ENCODE measurements at regions not wholly inside any gene's neighbourhood (a gene's known extent, or its start where the extent isn't known, plus 50 kb on each side); places are given as distances from the start of the nearest gene placed in this dataset.

- no peak for DNase-seq (ENCODE audit: low read depth in 2 of 2)
Measured at GRCh38 chr22:23522623-23523251, 57.4 kb downstream of the IGLL1 start.

GRCh38 chr22:23521441-23522113 lies 58.5 kb downstream of the IGLL1 start:
- DNase-seq (ENCODE audit: low read depth in 2 of 2): peak; percentile 55 to 72

- DNase-seq (ENCODE audit: low read depth in 2 of 2): no peak
Measured at GRCh38 chr22:23520863-23521440, 59.1 kb downstream of the IGLL1 start.

GRCh38 chr22:23519442-23520157 lies 60.5 kb downstream of the IGLL1 start:
- no peak for DNase-seq (ENCODE audit: low read depth in 2 of 2)

- DNase-seq (ENCODE audit: low read depth in 2 of 2): no peak
Measured at GRCh38 chr22:23518376-23519187, 61.5 kb downstream of the IGLL1 start.

GRCh38 chr22:23517804-23518375 lies 62.2 kb downstream of the IGLL1 start:
- no peak for DNase-seq (ENCODE audit: low read depth in 2 of 2)

GRCh38 chr22:23516304-23516703 lies 63.8 kb downstream of the IGLL1 start:
- no peak for DNase-seq (ENCODE audit: low read depth in 2 of 2)

GRCh38 chr22:23514322-23515038 lies 65.6 kb downstream of the IGLL1 start:
- no peak for DNase-seq (ENCODE audit: low read depth in 2 of 2)

GRCh38 chr22:23513705-23514104 lies 66.4 kb downstream of the IGLL1 start:
- DNase-seq (ENCODE audit: low read depth in 2 of 2): no peak

GRCh38 chr22:23513133-23513532 lies 67.0 kb downstream of the IGLL1 start:
- no peak for DNase-seq (ENCODE audit: low read depth in 2 of 2)

- no peak for DNase-seq (ENCODE audit: low read depth in 2 of 2)
Measured at GRCh38 chr22:23512721-23513120, 67.4 kb downstream of the IGLL1 start.

GRCh38 chr22:23512348-23512705 lies 67.8 kb downstream of the IGLL1 start:
- no peak for DNase-seq (ENCODE audit: low read depth in 2 of 2)

GRCh38 chr22:23511627-23512347 lies 68.3 kb downstream of the IGLL1 start:
- DNase-seq (ENCODE audit: low read depth in 2 of 2): no peak

- no peak for DNase-seq (ENCODE audit: low read depth in 2 of 2)
Measured at GRCh38 chr22:23509571-23510302, 70.4 kb downstream of the IGLL1 start.

GRCh38 chr22:23504516-23504915 lies 75.6 kb downstream of the IGLL1 start:
- no peak for DNase-seq (ENCODE audit: low read depth in 2 of 2)

GRCh38 chr22:23503736-23504440 lies 76.2 kb downstream of the IGLL1 start:
- no peak for DNase-seq (ENCODE audit: low read depth in 2 of 2)

GRCh38 chr22:23503142-23503541 lies 76.9 kb downstream of the IGLL1 start:
- no peak for DNase-seq (ENCODE audit: low read depth in 2 of 2)

GRCh38 chr22:23501708-23502107 lies 78.4 kb downstream of the IGLL1 start:
- DNase-seq (ENCODE audit: low read depth in 2 of 2): no peak

- DNase-seq (ENCODE audit: low read depth in 2 of 2): no peak
Measured at GRCh38 chr22:23501261-23501619, 78.8 kb downstream of the IGLL1 start.
